GM18499 (cell line): ENCODE measurements at regions not wholly inside any gene's neighbourhood (a gene's known extent, or its start where the extent isn't known, plus 50 kb on each side); places are given as distances from the start of the nearest gene placed in this dataset.
"Not testable (repeated sequence)": the region's sequence is repeated elsewhere in the genome, so short reads cannot be mapped to it uniquely, and the experiment has no call there.

Source experiments
- ATAC-seq: cut with Tn5 transposase; IDR thresholded peaks from one replicate; pipeline ENCODE4 v1.9.1; 2021; ENCODE audit warnings: moderate number of reproducible peaks; ENCODE audit not compliant: insufficient read depth, unreplicated experiment

DNA sequence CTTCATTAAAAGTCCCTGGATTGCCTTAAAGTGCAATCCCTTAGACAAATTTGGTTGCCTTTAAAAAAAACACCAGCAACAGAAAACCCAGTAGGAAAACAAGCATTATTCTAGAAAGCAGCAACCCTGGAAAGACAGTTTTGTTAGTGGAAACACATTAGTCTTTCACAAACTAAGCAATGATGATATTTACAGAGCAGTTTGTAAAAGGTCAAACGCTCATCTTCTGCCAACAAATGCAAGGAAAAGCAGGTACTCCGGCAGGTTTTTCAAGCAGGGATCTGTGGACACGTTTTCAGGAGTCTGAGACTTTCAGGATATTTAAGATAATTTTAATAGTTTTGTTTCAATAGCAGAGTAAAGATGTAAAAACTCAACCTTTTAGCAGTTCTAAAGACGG, 202.2 kb downstream of the EXOC5 start:
- ATAC-seq = no peak

DNA sequence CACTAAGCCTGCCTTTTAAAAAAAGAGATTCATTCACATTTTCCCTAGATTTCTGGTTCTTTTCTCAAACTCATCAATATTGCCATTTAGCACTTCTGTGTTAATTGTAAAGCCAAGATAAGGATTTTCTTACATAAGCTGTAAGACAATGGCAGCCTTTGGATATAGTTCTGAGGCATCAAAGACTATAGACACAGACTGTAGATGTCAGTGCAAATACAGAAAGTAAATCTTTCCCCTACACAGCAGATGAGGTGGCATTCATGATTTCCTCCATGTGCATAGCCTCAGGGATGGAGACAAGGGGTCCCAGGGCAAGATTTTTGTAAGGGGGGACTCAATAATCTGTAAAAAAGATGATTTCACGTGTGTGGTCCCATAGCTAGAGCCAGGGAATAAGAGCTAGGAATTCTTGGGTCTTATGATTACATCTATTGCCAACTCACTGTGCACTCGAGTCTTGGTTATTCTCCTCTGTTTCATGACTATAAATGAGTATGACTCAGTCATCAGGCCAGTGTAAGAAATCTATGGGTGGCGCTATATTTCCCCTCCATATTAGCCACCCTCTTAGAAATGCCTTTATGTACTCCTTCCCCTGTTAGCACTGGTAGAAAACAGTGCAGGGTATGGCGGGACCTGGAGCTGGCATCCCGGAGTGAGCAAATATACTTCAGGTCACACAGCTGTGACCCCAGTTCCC, 207.5 kb downstream of the EXOC5 start:
- no peak for ATAC-seq

DNA sequence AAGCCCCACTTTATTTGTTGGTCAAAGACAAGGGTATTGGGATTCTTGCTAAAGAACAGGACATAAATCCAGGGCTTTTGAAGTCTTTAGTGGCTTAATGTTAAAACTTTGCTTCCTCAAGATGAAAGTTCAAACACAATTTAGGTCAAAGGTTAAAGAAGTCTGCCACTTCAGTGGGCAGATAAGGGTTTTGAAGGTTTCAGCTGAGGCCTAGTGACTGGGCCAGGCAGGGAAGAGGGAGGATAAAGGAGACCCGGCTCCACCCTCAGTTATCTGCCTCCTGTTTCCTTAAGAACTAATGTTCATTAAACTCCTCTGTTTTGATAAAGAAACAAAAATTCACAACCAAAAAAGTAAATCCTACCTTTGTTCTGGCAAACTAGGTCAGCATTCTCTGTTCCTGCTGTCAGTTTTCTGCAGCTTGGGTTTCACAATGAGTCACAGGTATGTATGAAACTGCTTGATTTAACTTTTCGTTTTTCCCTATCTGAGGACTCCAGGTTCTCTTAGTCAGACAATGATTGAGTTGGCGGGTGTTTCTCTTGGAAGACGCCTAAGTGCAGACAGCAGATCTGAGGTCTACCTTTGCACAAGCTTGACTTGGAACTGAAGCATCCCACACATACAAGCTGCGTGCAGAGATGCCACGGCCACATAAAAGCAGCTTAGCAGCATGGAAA, 208.3 kb downstream of the EXOC5 start:
- peak; percentile 92 for ATAC-seq

DNA sequence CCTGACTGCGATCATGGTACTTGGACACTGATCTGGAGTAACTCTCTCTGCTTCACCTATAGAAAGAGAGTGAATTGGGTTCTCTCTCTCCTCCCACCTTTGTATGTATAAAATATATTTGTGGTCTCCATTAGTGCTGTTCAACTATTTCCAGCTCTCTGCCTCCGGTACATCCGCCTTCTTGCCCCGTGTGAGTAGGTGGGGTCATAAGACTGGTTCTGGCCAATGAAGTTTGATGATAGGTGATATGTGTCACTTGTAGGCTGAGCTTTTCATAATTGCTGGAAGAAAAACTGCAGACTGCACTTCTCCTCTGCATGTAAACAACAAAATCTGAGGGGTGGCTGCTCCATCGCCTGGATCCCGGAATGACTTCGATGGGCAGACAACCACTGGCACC, 210.4 kb downstream of the EXOC5 start:
- ATAC-seq = no peak

DNA sequence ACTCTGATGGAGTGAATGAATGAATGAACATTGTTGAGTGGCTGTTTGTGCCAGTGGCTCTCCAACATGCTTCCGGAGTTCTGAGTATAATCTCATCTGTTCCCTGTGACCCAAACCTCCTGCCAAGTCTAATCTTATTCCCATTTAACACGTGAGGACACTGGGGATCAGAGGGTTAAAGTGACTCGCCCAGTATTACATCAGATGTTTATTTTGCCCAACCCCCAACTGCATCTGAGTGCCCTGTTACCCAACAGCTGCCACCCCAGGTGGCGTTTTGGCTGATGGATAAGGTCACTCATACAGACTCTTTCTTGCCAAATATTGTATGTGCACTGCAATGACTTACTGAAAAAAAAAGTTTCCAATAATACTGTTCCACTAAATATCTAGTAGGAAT, 210.9 kb downstream of the EXOC5 start:
- no peak for ATAC-seq

DNA sequence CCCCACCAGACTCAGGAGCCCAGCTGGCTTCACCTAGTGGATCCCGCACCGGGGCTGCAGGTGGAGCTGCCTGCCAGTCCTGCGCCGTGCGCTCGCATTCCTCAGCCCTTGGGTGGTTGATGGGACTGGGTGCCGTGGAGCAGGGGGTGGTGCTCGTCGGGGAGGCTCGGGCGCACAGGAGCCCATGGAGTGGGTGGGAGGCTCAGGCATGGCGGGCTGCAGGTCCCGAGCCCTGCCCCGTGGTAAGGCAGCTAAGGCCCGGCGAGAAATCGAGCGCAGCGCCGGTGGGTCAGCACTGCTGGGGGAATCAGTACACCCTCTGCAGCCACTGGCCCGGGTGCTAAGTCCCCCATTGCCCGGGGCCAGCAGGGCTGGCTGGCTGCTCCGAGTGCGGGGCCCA, 212.2 kb downstream of the EXOC5 start:
- not testable (repeated sequence) for ATAC-seq

DNA sequence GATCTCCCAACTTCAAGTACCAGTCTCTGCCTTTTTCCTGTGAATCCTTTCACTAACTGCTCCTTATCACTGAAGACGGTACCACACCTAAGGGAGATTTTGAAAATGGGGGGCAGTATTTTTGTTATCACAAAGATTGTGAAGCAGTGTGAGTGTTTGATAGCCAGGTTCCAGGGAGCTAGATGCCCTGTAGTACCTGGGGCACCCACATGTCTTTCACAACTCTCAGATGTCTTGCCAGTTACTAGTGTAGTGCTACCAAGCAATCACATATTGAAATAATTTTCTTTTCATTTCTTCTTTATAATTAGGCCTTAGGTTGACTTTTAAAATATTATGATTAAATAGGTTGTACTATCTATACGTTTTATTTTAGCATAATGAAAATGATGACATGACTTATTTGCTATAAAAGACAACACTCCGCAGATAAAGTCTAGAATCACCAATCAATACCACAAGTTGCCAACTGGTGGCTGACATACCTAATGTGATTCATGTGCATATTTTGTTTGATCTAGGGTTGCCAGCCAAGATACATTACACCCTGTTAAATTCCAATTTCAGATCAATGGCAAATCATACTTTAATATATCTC, 215.9 kb downstream of the EXOC5 start:
- no peak for ATAC-seq

DNA sequence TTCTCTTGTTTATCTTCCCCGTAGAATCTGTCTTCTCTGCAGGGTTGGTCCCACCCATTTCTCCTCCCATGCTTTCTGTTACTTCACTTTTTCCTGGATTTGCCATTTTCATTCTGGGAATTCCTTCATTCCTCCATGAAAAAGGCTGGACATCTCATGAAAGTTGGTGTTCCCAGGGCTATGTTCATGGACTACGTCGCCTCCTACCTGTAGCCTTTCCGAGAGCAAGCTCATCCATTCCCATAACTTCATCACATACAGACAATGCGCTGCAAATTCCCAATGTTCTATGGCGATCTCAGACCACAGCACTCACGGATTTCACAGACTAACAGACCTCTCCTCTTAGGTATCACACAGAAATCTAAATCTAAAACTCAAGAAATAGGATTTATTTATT, 217.1 kb downstream of the EXOC5 start:
- ATAC-seq = no peak

DNA sequence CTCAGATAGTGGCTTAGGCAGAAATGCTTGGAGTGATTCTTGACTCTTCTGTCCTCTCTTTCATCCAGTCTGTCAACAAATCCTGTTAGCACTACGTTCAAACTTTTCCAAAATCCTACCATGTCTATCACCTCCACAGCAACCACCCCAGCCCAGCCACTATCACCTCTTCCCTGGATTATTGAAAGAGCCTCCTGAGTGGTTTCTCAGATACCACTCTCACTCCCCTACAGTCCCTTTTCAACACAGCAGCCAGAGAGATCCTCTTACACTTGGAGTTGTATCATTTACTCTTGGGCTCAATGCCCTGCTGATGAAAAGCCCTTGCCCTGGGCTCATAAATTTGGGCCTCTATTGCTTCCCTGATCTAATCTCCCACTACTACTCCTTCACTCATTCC, 218.9 kb downstream of the EXOC5 start:
- ATAC-seq = no peak

DNA sequence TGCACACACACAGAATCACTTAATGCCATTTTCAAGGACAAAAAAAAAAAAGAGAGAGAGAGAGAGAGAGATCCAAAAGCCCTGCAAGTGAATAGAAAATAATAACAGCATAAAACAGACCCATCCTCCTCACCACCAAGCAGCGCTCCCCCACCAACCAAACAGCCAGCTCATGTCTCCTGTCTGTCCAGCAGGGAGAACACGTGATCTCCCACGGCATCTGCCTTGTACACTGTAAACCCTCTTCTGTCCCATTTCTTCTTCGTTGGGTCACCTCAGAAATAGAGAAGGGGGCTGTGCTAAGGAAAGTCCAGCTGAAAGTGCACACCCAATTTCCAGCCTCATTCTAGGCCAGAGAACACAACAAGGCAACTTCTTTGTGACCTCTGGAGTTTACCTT, 222.5 kb downstream of the EXOC5 start:
- no peak for ATAC-seq

DNA sequence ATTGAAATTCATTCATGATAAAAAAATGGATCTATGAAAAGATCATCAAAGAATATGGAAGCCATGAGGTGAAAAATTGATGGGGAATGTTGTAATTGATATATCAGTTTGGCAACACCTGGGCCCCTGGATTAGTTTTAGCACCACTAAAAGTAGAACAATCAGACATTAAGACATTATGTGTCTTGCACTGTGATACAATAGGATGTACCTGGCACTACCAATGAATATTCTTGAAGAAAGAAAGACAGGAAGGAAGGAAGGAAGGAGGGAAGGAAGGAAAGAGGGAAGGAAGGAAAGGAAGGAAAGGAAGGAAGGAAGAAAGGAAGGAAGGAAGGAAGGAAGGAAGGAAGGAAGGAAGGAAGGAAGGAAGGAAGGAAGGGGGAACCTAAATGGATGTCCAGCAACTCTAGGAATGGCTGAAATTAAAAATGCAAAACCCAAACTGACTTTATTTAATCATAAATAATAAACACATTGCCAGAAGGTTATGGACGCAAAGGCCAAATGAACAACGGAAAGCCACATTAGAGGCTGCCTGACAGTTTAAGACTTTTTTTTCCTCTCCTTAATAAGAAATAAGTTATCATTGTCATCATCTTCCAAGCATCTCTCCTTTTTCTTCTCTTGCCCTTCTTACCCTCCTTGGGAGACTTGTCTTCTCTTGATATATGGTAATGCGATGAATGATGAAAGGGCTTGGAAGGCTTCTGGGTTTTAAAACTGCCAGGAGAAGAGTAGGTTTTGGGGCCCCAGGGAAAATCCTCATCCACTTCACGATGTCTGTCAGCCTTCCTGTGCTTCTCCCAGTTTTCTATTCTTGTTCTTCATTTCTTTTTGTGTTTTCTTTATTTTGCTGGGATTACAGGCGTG, 224.4 kb downstream of the EXOC5 start:
- not testable (repeated sequence) for ATAC-seq

DNA sequence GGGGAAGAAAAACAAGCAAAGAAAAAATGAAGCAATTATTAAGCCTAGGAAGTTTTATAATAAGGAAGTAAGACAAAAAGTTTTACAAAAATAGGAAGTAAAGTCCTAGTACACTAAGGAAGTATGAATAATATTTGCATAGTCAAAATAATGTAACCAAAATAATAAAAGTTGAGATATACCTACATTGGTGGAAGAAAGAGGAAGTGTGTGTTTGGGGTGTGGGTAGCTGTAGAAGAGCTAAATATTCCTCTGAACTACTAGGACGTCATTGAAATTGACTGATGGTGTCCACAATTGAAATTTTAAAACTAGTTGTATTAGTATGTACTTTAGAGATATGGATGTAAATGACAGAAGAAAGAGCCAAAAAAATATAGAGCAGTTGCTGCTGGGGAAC, 228.4 kb upstream of the OTX2 start:
- peak; percentile 89 for ATAC-seq

DNA sequence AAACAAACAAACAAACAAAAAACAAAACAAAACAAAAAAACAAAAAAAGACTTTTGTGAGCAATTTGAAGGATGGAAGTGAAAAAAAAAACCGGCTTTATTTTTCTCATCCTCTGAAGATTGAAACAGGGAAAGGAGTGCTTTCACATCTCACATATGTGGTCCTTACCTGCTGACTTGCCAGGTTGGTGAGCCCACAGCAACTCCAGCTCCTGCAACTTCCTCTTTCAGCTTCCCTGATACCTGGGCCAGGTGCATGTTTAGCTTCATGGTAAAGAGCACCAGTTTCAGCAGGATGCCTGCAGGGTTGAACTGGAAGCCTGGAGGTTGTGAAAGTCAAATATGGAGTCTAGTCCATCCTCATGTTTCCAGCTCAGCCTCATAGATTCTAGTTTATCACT, 221.2 kb upstream of the OTX2 start:
- no peak for ATAC-seq

DNA sequence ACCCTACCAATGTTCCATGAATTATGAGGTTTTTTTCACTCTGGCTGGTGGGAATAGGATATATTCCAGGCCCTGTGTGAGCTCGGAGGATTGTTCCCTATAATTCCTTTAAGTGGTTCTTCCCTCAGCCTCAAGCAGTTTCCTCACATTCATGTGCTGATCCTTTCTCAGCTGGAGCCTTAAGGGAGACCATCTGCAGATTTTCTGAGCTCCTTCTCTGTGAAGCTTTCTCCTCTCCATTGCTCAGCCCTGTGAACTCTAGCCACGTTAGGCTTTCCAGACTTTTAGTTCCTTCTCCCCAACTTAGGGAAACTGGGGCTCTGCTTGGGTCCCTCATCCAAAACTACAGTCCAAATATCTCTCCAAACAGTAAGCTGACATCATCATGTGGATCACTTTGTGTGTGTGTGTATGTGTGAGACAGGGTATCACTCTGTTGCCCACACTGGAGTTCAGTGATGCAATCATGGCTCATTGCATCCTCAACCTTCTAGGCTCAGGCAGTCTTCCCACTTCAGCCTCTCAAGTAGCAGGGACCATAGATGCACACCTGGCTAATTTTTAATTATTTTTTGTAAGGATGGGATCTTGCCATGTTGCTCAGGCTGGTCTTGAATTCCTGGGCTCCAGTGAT, 219.5 kb upstream of the OTX2 start:
- no peak for ATAC-seq

DNA sequence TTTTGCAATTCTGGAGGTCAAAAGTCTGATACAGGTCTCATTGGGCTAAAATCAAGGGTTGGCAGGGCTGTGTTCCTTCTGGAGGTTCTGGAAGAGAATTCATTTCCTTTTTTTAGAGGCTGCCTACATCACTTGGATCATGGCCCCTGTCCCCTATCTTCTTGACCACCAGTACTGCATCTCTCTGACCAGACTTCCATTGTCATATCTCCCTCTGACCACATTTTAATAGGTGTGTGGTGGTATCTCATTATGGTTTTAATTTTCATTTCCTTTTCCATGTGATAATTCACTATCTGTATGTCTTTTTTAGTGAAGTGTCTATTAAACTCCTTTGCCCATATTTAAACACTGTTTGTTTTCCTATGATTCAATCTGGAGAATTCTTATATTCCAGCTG, 215.2 kb upstream of the OTX2 start:
- no peak for ATAC-seq

DNA sequence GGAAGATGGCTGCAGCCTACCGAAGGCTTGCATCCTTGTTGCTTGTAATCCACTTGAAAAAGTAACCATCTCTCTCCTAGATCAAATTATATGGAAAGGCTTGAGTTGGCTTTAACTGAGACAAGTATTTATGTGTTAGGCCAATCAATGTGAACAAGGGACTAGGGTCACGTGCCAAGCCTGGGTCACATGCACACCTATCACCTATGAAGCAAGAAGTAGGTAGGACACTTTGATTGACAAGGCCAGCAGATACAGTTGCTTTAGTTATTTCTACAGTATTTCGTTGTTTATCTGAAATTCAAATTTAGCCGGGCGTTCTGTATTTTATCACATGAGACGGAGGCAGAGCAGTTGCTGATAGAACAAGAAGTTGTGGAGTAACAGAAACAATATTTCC, 212.3 kb upstream of the OTX2 start:
- ATAC-seq = no peak

DNA sequence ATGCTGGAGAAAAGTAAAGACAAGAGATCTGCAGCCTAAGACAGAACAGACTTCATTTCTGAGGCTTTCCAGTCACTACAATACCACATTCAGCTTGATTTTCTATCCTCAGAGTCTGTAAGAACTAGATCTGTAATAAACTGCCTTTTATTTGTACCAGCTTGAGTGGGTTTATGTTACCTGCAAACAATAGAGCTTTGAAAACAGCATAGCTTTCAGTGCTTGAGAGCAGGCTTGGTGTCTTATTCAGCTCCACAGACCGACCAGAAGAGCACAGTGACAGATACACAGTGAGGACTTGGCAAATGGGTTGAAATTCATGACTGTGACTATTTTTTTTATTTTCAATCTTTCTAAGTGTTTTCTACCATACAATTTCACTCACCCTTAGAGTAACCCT, 207.8 kb upstream of the OTX2 start:
- ATAC-seq = no peak

DNA sequence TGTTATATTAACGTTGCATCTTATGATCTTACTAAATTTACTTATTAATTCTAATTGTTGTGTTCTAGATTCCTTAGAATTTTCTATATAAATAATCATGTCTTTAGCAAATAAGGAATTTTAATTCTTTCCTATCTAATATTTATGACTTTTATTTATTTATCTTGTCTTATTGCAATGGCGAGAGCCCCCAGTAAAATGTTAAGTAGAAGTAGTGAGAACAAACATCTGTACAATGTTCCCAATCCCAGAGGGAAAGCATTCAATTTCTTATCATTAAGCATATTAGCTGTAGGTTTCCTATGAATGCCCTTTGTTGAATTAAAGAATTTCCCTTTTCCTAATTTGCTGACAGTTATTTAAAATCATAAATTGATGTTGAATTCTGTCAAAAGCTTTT, 203.7 kb upstream of the OTX2 start:
- no peak for ATAC-seq

DNA sequence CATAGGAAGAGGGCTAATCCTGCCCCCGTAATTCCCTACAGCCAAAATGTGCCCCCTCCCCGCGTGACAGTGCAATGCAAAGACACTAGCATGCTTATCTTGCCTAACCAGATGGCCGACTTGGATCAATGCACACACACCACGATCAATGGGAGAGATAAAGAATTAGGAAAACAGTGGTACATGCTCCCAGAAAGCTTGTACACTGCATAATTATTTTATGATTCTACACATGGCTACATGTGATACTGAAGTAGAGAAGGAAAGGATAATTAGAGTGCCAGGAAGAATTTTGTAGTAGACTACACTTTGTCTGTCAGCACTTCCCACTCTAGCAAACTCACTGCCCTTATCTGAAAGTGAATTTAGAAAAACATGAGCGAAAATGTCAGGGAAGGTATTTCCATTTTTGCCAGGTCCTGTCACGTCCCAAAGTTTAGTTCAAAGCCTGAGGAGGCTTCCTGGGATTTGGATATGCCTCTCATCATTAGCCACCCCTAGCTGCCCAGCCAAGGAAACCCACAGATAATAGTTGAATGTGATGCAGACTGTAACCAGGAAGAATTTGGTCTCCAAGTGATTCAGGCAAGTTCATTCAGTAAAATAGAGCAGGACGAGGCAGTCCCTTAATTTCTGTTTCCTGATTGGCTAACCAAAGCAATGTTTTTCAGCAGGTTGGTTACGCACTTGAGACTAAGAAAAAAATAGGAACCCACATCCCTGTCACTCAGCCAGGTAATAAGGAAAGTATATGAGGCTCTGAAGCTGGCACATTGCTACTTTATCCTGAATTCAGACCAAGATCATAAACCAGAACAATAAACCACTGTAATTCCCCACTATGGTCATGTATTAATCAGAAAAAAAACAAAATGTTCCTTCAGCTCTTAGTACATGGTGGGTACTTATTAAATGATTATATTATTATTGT, 199.6 kb upstream of the OTX2 start:
- no peak for ATAC-seq
